Activated CD4-positive, alpha-beta T cell treated with anti-CD3 and anti-CD28 coated beads, Interleukin-2, amount 10 ng/mL, durations not matched to agents 7 days and 5 days (primary cell): ENCODE measurements at regions not wholly inside any gene's neighbourhood (a gene's known extent, or its start where the extent isn't known, plus 50 kb on each side); places are given as distances from the start of the nearest gene placed in this dataset.

Source experiments
- CTCF ChIA-PET: fragments of 350-600 bp; sonication (Branson Sonifier 250); formaldehyde crosslinking; loops from one replicate; lab custom pipeline; 2021; ENCODE audit warnings: antibody characterized with exemption; lab: Charles Lee
- POLR2A ChIA-PET: fragments of 350-600 bp; sonication (Branson Sonifier 250); formaldehyde crosslinking; loops from one replicate; lab custom pipeline; 2021; ENCODE audit warnings: antibody characterized with exemption; lab: Charles Lee
- DNase-seq: peaks from one replicate; pipeline ENCODE4 v3.0.0-alpha.2; 2020
- H3K27ac Mint-ChIP-seq: one replicate; pipeline ENCODE4 v1.8.0; 2021; ENCODE audit warnings: mild to moderate bottlenecking, moderate library complexity, mixed read lengths
- H3K27me3 Mint-ChIP-seq: one replicate; pipeline ENCODE4 v1.8.0; 2021; ENCODE audit warnings: mixed read lengths
- H3K36me3 Mint-ChIP-seq: one replicate; pipeline ENCODE4 v1.8.0; 2021; ENCODE audit warnings: low read depth, mixed read lengths
- H3K4me1 Mint-ChIP-seq: one replicate; pipeline ENCODE4 v1.8.0; 2021; ENCODE audit warnings: mixed read lengths
- H3K4me3 Mint-ChIP-seq: one replicate; pipeline ENCODE4 v1.8.0; 2021; ENCODE audit warnings: mild to moderate bottlenecking, moderate library complexity, mixed read lengths
- H3K9me3 Mint-ChIP-seq: one replicate; pipeline ENCODE4 v1.8.0; 2021; ENCODE audit warnings: mixed read lengths

- no peak for DNase-seq
- POLR2A ChIA-PET: no interaction called here
- Mint-ChIP-seq H3K4me3 (no peak overlapping the region), H3K27me3 (peaks cover 3% of the 10 kb centered on the region), H3K36me3 (no peaks in the 10 kb centered on the region), H3K4me1 (no peaks in the 10 kb centered on the region), H3K9me3 (no peaks in the 10 kb centered on the region), H3K27ac (no peak overlapping the region)
- CTCF ChIA-PET: no interaction called here
Measured at GRCh38 chrX:69311936-69312670, 146.8 kb upstream of the PJA1 start.

DNA sequence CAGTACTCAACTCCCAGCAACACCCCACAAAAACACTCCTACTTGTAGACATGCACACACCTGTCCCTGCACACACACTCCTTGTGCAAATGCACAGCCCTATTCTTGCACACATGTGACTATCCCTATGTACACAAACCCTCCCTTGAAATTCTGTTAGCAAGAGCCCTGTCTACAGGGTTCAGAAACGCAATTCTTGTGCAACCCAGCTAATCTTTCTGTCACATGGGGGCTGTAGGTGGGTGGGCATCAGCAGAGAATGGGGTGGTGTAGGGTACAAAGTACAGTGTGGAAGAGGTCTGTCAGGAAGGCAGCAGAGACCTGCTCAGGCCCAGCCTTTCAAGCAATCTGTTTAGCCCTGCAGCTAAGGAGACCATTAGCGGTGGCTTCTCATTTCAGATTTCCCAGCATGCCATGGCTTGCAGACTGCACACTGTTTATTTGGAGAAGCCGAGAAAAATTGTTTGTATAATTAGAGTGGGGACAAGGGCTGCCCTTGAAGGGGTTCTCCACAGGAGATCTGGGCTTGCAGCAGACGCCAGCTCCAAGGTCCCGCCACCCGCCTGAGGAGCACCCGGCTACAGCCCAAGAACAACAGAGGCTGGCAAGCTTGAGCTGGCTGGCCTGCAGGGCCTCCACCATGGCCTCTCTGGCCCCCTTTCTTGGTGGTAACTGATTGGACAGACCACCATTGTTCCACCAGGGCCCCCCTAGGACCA lies 144.0 kb upstream of the PJA1 start:
- POLR2A ChIA-PET: no interaction called here
- no peak overlapping the region for H3K4me3 Mint-ChIP-seq
- H3K27me3 Mint-ChIP-seq: peaks cover 3% of the 10 kb centered on the region
- H3K36me3 Mint-ChIP-seq: no peaks in the 10 kb centered on the region
- DNase-seq: no peak
- no peaks in the 10 kb centered on the region for H3K4me1 Mint-ChIP-seq
- H3K27ac Mint-ChIP-seq: no peak overlapping the region
- CTCF ChIA-PET: no interaction called here
- no peaks in the 10 kb centered on the region for H3K9me3 Mint-ChIP-seq

- Mint-ChIP-seq H3K4me3 (no peak overlapping the region), H3K4me1 (no peaks in the 10 kb centered on the region), H3K27me3 (peaks cover 3% of the 10 kb centered on the region), H3K9me3 (no peaks in the 10 kb centered on the region), H3K36me3 (no peaks in the 10 kb centered on the region), H3K27ac (no peak overlapping the region)
- no peak for DNase-seq
- ChIA-PET CTCF (no interaction called here), POLR2A (no interaction called here)
Measured at GRCh38 chrX:69307756-69308155, 142.5 kb upstream of the PJA1 start.

DNA sequence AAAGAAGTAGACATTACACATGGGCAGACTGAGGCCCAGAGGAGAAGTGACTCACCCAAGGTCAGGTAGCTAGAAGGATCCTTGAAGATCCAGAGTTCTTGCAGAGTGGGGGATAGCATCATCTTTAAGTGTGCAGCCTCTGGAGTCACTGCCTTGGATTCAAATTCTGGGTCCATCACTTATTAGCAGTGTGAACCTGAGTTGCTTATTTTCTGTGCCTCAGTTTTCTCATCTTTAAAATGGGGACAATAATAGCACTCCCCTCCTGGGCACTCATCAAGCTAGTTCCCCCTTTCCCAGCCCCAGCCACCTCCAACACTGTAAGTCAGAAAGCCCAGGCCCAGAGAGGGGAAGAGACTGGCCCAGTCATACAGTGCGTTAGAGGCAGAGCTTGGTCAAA lies 141.8 kb upstream of the PJA1 start:
- ChIA-PET POLR2A (no interaction called here), CTCF (no interaction called here)
- H3K27ac Mint-ChIP-seq: no peak overlapping the region
- peaks cover 3% of the 10 kb centered on the region for H3K27me3 Mint-ChIP-seq
- H3K36me3 Mint-ChIP-seq: no peaks in the 10 kb centered on the region
- no peaks in the 10 kb centered on the region for H3K4me1 Mint-ChIP-seq
- no peak for DNase-seq
- no peak overlapping the region for H3K4me3 Mint-ChIP-seq
- H3K9me3 Mint-ChIP-seq: no peaks in the 10 kb centered on the region

DNA sequence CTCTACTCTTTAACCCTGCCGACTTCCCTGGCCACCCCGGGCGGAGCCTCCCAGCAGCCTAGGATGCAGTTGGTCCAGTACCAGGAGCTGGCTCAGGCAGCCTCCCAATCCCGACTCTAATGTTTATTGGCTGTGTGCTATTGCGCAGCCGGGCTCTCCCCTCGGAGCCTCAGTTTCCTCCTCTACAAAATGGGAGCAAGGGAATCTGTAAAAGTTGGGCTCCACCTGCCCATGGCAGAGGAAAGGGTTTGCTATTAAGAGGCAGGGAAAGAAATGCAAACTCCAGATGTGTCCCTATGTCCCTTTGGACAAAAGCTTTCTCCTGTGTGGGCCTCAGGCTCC lies 140.8 kb upstream of the PJA1 start:
- DNase-seq: no peak
- Mint-ChIP-seq H3K4me1 (no peaks in the 10 kb centered on the region), H3K9me3 (no peaks in the 10 kb centered on the region), H3K4me3 (no peak overlapping the region), H3K27me3 (peaks cover 3% of the 10 kb centered on the region), H3K36me3 (no peaks in the 10 kb centered on the region), H3K27ac (no peak overlapping the region)
- ChIA-PET POLR2A (no interaction called here), CTCF (no interaction called here)

DNA sequence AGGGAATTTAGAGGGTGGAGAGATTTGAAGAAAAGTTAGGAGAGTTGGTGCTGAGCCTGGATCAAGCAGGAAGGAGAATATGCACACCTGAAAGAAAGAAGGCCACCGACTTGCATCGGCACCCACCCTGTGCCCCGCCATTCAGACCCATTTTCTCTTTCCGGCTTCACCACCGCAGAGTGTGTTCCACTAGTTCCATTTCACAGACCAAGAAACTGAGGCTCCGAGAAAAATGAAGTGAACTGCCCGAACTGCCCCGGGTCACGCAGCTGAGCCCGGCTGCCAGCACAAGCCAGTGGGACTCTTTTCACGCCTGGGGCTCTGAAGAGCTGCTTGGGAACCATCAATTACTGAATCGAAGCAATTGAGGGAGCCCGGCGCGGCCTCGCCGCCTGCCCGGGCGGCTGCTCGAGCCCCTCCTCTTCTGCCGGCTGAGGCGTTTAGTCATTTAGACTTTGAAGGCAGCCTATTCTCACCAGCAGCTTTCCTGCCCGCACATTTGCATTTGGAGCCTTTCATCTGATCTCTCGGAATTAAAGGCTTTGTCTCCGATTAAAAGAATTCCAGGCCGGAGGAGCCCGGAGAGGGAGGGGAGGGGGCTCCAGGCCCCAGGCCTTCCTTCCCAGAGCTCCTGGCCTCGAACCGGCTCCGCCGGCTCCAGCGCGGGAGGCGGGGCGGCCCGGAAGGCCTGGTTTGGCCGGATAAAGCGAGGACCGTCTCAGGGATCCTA lies 140.2 kb upstream of the PJA1 start:
- peaks cover 3% of the 10 kb centered on the region for H3K27me3 Mint-ChIP-seq
- H3K9me3 Mint-ChIP-seq: no peaks in the 10 kb centered on the region
- CTCF ChIA-PET: no interaction called here
- POLR2A ChIA-PET: no interaction called here
- no peaks in the 10 kb centered on the region for H3K36me3 Mint-ChIP-seq
- no peak for DNase-seq
- no peaks in the 10 kb centered on the region for H3K4me1 Mint-ChIP-seq
- no peak overlapping the region for H3K4me3 Mint-ChIP-seq
- no peak overlapping the region for H3K27ac Mint-ChIP-seq

DNA sequence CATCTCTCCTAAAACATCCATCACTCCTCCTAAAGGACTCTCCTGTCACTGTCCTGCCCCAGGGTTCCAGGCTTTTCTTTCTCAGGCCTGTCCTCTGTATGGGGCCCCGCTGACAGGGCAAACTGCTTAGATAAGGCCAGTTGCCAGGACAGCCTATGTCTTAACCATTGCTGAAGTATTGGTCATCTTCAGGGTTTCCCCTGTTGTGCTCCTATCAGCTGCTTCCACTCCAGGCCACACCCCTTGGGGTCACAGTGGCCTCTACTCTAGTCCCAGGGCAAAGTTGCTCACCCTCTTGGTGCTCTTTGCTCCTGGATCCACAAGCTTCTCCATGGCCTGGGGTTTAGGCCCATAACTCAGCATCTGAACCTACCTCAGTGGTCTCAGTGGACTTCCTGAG lies 138.0 kb upstream of the PJA1 start:
- Mint-ChIP-seq H3K27ac (no peak overlapping the region), H3K4me1 (no peaks in the 10 kb centered on the region), H3K36me3 (no peaks in the 10 kb centered on the region), H3K9me3 (no peaks in the 10 kb centered on the region), H3K4me3 (no peak overlapping the region), H3K27me3 (peaks cover 3% of the 10 kb centered on the region)
- ChIA-PET CTCF (no interaction called here), POLR2A (no interaction called here)
- DNase-seq: no peak

DNA sequence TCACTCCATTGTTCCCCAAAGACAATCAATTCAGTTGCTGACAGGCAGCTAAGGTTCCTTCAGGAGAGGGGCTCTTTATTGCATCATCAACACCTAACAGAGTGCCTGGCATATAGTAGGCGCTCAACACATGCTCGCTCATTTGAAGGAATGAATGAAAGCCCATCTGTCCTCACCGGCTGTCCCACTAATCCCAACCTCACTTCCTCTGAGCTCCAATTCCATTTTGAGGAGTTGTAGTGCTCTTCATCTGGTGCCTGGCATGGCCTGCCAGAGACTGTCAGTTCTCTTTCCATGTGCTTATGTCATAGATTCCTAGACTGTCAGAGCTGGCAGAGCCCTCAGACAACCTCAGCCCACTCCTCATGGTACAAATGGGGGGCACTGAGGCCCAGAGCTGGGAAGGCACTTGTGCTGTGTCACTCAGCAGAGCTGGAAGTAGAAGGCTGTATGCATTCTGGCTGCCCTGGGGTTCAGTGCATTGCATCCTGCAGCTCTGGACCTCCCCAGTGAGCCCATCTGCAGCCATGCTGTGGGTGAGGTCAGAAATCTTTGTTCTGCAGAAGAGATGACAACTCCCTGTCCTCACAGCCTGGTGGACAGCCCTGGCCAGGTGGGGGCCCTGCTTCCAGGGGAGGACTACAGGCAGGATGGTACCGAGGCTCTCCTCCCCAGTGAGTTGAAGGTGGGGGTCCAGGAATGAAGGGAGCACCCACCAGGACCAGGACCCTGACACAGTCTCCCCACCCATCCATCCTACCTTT lies 134.9 kb upstream of the PJA1 start:
- H3K27ac Mint-ChIP-seq: no peak overlapping the region
- no peak overlapping the region for H3K4me3 Mint-ChIP-seq
- no peak for DNase-seq
- CTCF ChIA-PET: no interaction called here
- H3K4me1 Mint-ChIP-seq: no peaks in the 10 kb centered on the region
- H3K27me3 Mint-ChIP-seq: peaks cover 3% of the 10 kb centered on the region
- H3K9me3 Mint-ChIP-seq: no peaks in the 10 kb centered on the region
- POLR2A ChIA-PET: no interaction called here
- H3K36me3 Mint-ChIP-seq: no peaks in the 10 kb centered on the region

DNA sequence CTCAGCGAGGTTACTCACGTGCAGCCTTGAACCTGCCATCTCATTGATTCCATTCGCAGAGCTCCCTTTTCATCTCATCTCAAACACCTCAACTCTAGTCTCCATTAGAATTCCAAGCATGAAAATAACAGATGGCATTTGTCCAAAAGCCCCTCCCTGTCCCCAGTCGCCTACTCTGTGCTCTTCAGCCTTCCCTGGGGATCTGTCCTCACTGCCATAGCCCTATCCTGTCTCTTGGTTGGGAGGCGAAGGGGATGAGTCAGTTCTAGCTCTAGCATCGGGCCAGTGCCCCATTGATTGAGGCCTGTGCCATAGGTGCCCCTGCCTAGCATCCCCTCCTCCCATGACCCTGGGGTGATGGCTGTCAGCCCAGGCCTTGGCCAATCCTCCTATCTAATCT lies 134.0 kb upstream of the PJA1 start:
- DNase-seq: no peak
- H3K36me3 Mint-ChIP-seq: no peaks in the 10 kb centered on the region
- ChIA-PET CTCF (no interaction called here), POLR2A (no interaction called here)
- no peaks in the 10 kb centered on the region for H3K4me1 Mint-ChIP-seq
- H3K27ac Mint-ChIP-seq: no peak overlapping the region
- no peaks in the 10 kb centered on the region for H3K9me3 Mint-ChIP-seq
- H3K27me3 Mint-ChIP-seq: no peaks in the 10 kb centered on the region
- H3K4me3 Mint-ChIP-seq: no peak overlapping the region

- Mint-ChIP-seq H3K9me3 (no peaks in the 10 kb centered on the region), H3K27ac (no peak overlapping the region), H3K27me3 (no peaks in the 10 kb centered on the region), H3K36me3 (no peaks in the 10 kb centered on the region), H3K4me1 (no peaks in the 10 kb centered on the region), H3K4me3 (no peak overlapping the region)
- POLR2A ChIA-PET: no interaction called here
- CTCF ChIA-PET: no interaction called here
- DNase-seq: no peak
Measured at GRCh38 chrX:69298466-69299140, 133.3 kb upstream of the PJA1 start.

- no peaks in the 10 kb centered on the region for H3K27me3 Mint-ChIP-seq
- H3K4me1 Mint-ChIP-seq: no peaks in the 10 kb centered on the region
- no peak overlapping the region for H3K27ac Mint-ChIP-seq
- no peak for DNase-seq
- no peaks in the 10 kb centered on the region for H3K36me3 Mint-ChIP-seq
- H3K4me3 Mint-ChIP-seq: no peak overlapping the region
- CTCF ChIA-PET: interaction anchor here (1.0 kb wide), 1 partner anchor 16 kb away, joined by 3 read pairs; no protein-coding TSS in a partner anchor
- POLR2A ChIA-PET: no interaction called here
- no peaks in the 10 kb centered on the region for H3K9me3 Mint-ChIP-seq
Measured at GRCh38 chrX:69297506-69297905, 132.3 kb upstream of the PJA1 start.

DNA sequence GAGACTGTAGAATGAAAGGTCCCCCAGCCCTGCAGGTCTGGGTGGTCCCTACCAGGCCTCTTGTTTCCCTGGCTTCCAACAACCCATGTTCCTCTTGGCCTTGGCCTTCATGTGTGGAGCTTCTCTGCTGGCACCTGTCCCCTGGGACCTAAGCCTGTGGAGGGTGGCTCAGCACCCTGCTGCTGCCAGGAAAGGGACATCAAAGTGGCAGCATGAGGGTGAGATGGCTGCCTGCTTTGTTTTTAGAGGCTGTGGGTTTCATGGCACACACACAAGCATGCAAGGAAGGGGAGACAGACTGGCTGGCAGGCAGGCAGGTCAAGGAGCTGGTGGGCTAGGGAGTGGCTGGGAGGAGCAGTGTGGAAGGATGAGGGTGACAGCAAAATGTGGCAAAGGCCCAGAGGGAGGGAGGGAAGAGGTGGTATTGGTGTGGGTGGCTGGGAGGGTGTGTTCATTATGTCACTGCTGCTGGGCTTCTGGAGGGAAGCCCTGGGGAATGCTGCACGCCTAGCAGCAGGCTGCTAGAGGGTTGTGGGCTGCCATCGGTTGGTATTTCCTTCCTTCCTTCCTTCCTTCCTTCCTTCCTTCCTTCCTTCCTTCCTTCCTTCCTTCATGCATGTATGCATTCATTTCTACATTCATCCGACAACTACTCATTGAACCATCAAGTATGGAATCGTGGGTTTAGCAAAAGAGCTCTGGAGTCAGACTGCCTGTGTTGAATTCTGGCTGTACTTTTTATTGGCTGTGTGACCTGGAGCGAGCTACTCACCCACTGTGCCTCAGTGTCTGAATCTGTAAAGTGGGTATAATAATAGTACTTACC lies 128.7 kb upstream of the PJA1 start:
- DNase-seq: no peak
- no peaks in the 10 kb centered on the region for H3K4me1 Mint-ChIP-seq
- no peaks in the 10 kb centered on the region for H3K36me3 Mint-ChIP-seq
- CTCF ChIA-PET: interaction anchor here (0.6 kb wide), 1 partner anchor 485 kb away, joined by 3 read pairs; no protein-coding TSS in a partner anchor
- POLR2A ChIA-PET: no interaction called here
- H3K9me3 Mint-ChIP-seq: no peaks in the 10 kb centered on the region
- no peak overlapping the region for H3K4me3 Mint-ChIP-seq
- H3K27me3 Mint-ChIP-seq: no peaks in the 10 kb centered on the region
- no peak overlapping the region for H3K27ac Mint-ChIP-seq
